ENCODE measurements at regions not wholly inside any gene's neighbourhood (a gene's known extent, or its start where the extent isn't known, plus 50 kb on each side); places are given as distances from the start of the nearest gene placed in this dataset.

DNA sequence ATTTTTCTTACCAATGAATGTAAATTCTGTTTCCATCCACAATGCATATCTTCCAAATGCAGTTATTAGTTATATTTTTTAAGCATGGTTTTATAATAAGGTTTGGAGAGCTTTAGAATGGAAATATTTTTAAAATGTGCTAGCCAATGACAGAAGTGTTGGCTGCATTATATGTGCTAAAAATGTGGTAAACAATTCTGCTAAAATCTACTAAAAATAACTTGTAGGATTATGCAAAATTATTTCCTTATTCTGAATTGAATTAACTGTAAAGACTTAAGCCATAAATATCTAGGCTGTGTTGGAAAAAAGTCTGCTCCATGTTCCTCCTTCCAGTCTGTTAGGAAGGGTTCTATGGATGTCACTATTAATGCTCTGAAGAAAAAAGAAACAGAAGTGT is 503.3 kb downstream of the PRR16 start:
- TF ChIP-seq CTCF (IDR thresholded peaks at IDR 0.05) (no peak), POLR2A (IDR thresholded peaks at IDR 0.05) (no peak)

Measured in Peyer's patch (tissue), 4 donors.